Smooth muscle cell (in vitro differentiated cells): ENCODE measurements at regions not wholly inside any gene's neighbourhood (a gene's known extent, or its start where the extent isn't known, plus 50 kb on each side); places are given as distances from the start of the nearest gene placed in this dataset.

ENCODE experiments used
- DNase-seq: peaks from one replicate; lab custom pipeline; 2025; ENCODE audit not compliant: unreplicated experiment; lab: John Stamatoyannopoulos, UW
- H2AFZ ChIP-seq: fragments of 200-600 bp; sonication (generic); 2 replicates; pipeline ENCODE4 v1.6.0; 2016; ENCODE audit warnings: antibody characterized with exemption, low read depth, mild to moderate bottlenecking
- H3F3A ChIP-seq: fragments of 200-600 bp; sonication (generic); 2 replicates; pipeline ENCODE4 v1.6.0; 2017; ENCODE audit warnings: antibody characterized with exemption, low read depth
- H3K27ac ChIP-seq: fragments of 200-600 bp; sonication (generic); 2 replicates; pipeline ENCODE4 v1.5.1; 2016; ENCODE audit warnings: low read depth, mild to moderate bottlenecking
- H3K27me3 ChIP-seq: fragments of 200-600 bp; sonication (generic); 2 replicates; pipeline ENCODE4 v1.6.1; 2016; ENCODE audit warnings: low read depth, mild to moderate bottlenecking
- H3K36me3 ChIP-seq: fragments of 200-600 bp; sonication (generic); 2 replicates; pipeline ENCODE4 v1.5.1; 2016; ENCODE audit warnings: low read depth
- H3K4me1 ChIP-seq: fragments of 200-600 bp; sonication (generic); 2 replicates; pipeline ENCODE4 v1.5.1; 2016; ENCODE audit warnings: low read depth
- H3K4me2 ChIP-seq: fragments of 200-600 bp; sonication (generic); 2 replicates; pipeline ENCODE4 v1.6.0; 2016; ENCODE audit warnings: mild to moderate bottlenecking
- H3K4me3 ChIP-seq: fragments of 200-600 bp; sonication (generic); 2 replicates; pipeline ENCODE4 v1.5.1; 2016; ENCODE audit warnings: mild to moderate bottlenecking
- H3K79me2 ChIP-seq: fragments of 200-600 bp; sonication (generic); 2 replicates; pipeline ENCODE4 v1.6.0; 2016; ENCODE audit warnings: low read depth, mild to moderate bottlenecking
- H3K9ac ChIP-seq: fragments of 200-600 bp; sonication (generic); 2 replicates; pipeline ENCODE4 v1.6.0; 2016; ENCODE audit warnings: low read depth
- H3K9me3 ChIP-seq: fragments of 200-600 bp; sonication (generic); replicated peaks from 2 replicates; pipeline ENCODE4 v1.5.1; 2016; ENCODE audit warnings: low read depth
- H4K20me1 ChIP-seq: fragments of 200-600 bp; sonication (generic); 2 replicates; pipeline ENCODE4 v1.6.0; 2016; ENCODE audit warnings: low read depth
- WGBS: methylation state at CpG from one replicate; pipeline ENCODE4 v1.1.7; 2016; ENCODE audit warnings: low lambda C conversion rate; 5-methylcytosine and 5-hydroxymethylcytosine counted together
- TF ChIP-seq, protein P1 (sequence below): fragments of 200-600 bp; sonication (generic); IDR thresholded peaks from 2 replicates; pipeline ENCODE4 v1.5.1; 2017; ENCODE audit warnings: borderline replicate concordance, mild to moderate bottlenecking, antibody characterized with exemption; ENCODE audit not compliant: insufficient read depth, poor library complexity, severe bottlenecking

DNA sequence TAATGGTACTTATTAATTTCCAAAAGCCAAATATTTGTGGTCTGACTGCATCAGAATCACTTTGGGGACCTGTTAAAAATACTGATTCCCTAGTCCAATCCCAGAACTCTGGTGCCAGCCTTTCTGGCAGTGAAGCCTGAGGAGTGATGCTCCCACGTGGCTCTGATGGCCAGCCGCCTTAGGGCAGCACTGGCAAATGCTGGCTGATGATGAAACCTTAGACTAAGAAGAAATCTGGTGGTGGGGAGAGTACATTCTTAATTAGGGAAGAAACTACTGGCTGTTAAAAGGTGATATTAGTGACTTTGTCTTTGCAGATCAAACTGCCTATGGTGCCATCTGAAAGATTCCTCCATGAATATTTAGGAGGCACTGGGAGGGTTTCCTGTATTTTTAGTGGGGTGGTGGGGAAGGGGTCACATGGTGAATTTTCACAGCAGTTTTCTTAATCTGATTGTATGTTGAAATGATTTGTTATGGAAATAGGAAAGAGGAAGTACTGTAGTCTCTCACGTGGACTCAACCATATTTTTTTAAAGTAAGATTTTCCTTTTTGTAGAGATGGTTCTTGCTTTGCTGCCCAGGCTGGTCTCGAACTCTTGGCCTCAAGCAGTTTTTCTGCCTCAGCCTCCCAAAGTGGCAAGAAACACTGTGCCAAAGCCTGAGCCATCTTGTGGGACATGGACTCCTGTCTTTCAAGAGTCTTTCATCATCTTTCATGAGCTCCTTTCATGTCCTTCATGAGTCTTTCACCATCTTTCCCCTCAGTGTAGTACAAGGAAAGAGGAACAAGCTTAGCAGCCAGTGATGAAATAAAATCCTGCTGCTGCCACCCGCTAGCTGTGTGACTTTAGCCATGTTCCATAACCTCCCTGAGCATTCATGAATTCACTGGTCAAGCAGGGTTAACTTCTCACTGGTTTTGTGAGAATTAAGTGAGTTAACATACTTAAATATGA, 90.8 kb downstream of the ZNF330 start:
- Histone ChIP-seq H2AFZ (no peak overlapping the region), H3K27me3 (no peaks in the 10 kb centered on the region), H3K4me2 (no peak overlapping the region), H3K9me3 (no peaks in the 10 kb centered on the region), H4K20me1 (no peaks in the 10 kb centered on the region), H3K27ac (no peak overlapping the region), H3F3A (no peaks in the 10 kb centered on the region), H3K9ac (no peak overlapping the region), H3K36me3 (no peaks in the 10 kb centered on the region), H3K4me1 (no peaks in the 10 kb centered on the region), H3K79me2 (no peaks in the 10 kb centered on the region), H3K4me3 (no peak overlapping the region)
- no peak for DNase-seq
- 91% methylated on average over 5 of the region's 5 CpGs for WGBS
- TF ChIP-seq, protein P1, sequence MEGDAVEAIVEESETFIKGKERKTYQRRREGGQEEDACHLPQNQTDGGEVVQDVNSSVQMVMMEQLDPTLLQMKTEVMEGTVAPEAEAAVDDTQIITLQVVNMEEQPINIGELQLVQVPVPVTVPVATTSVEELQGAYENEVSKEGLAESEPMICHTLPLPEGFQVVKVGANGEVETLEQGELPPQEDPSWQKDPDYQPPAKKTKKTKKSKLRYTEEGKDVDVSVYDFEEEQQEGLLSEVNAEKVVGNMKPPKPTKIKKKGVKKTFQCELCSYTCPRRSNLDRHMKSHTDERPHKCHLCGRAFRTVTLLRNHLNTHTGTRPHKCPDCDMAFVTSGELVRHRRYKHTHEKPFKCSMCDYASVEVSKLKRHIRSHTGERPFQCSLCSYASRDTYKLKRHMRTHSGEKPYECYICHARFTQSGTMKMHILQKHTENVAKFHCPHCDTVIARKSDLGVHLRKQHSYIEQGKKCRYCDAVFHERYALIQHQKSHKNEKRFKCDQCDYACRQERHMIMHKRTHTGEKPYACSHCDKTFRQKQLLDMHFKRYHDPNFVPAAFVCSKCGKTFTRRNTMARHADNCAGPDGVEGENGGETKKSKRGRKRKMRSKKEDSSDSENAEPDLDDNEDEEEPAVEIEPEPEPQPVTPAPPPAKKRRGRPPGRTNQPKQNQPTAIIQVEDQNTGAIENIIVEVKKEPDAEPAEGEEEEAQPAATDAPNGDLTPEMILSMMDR = no peak

DNA sequence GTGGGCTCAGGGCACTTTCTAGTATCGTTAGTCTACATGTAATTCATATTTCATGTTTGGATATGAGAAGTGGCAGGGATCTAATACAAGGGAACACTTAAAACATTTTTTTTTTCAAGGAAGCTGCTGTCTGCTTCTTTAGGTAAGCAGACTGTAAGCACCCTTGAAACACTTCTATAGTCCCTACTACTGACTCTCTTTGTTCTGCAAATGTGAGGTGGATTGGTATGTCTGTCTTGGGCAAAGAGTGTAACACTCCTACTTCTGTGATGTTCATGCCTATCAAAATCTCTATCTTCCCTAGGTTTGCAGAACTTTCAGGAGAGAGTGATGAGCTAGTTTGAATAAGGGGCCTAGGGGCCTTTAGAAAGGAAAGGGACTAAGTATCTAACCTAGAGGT, 93.9 kb downstream of the ZNF330 start:
- Histone ChIP-seq H3K27ac (no peak overlapping the region), H3F3A (no peaks in the 10 kb centered on the region), H4K20me1 (no peaks in the 10 kb centered on the region), H3K9me3 (no peaks in the 10 kb centered on the region), H3K4me1 (no peaks in the 10 kb centered on the region), H2AFZ (no peak overlapping the region), H3K9ac (no peak overlapping the region), H3K4me3 (no peak overlapping the region), H3K36me3 (no peaks in the 10 kb centered on the region), H3K27me3 (no peaks in the 10 kb centered on the region), H3K79me2 (no peaks in the 10 kb centered on the region), H3K4me2 (no peak overlapping the region)
- no peak for DNase-seq
- 86% methylated on average over 1 of the region's 1 CpG for WGBS
- TF ChIP-seq, protein P1 = no peak

DNA sequence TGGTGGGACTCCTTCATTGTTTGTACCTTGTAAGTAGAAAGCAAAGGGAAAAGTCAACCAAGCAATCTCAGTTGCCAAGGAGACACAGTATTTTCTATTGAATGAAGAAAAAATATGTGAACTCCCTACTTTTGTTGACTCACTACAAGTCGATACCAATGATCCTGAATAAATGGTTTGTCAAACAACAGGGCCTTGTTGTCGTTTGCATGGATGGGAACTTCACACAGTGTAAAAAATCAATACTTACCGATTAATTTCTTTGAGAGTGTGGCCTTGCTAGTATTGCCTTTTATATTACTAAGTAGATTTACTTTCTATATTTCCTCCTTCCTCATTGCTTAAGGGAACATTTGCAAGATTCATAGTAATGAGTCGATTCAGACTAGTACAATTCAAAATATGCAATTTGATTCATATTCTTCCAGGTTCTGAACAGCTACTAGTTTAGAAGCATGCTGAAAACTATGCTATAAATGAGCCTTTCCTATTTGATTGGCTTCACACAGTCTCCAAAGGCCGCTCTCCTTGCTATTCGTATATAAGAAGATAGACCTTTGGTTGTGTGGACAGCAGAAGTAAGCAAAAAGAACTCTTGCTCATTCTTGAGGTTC, 108.0 kb downstream of the ZNF330 start:
- DNase-seq = no peak
- Histone ChIP-seq H4K20me1 (no peaks in the 10 kb centered on the region), H3K79me2 (no peaks in the 10 kb centered on the region), H3F3A (no peaks in the 10 kb centered on the region), H3K9ac (no peak overlapping the region), H3K4me3 (no peak overlapping the region), H3K36me3 (no peaks in the 10 kb centered on the region), H3K9me3 (no peaks in the 10 kb centered on the region), H3K4me1 (peaks cover 4% of the 10 kb centered on the region), H3K4me2 (no peak overlapping the region), H3K27me3 (no peaks in the 10 kb centered on the region), H2AFZ (peak overlapping the region; percentile 8), H3K27ac (no peak overlapping the region)
- TF ChIP-seq, protein P1 = no peak
- WGBS = 90% methylated on average over 6 of the region's 6 CpGs

DNA sequence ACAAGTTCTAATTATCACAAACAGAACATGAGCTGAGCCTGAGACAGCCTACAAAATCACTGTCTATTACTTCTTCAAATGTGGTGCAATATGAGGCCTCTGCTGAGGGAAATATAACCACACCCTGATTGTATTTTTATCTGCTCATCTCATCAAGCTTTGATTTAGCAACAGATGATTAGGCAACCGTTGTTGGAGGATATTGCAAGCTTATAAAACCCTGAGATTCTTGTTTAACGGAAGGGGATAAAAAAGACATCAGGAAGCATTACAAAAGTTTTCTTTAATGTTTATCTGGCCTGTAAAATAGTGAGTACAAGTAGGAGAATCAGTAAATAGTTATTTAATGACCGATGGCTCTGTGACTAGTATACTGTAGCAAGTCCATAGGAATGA, 108.5 kb downstream of the ZNF330 start:
- no peaks in the 10 kb centered on the region for H3K9me3 ChIP-seq
- no peaks in the 10 kb centered on the region for H4K20me1 ChIP-seq
- peak overlapping the region; percentile 27 for H3K4me2 ChIP-seq
- no peaks in the 10 kb centered on the region for H3K79me2 ChIP-seq
- no peaks in the 10 kb centered on the region for H3F3A ChIP-seq
- DNase-seq = no peak
- peaks cover 4% of the 10 kb centered on the region for H3K4me1 ChIP-seq
- no peaks in the 10 kb centered on the region for H3K27me3 ChIP-seq
- no peak overlapping the region for H3K4me3 ChIP-seq
- no peak overlapping the region for H3K27ac ChIP-seq
- TF ChIP-seq, protein P1 = no peak
- 26% methylated on average over 3 of the region's 3 CpGs for WGBS
- H2AFZ ChIP-seq = peak overlapping the region; percentile 8
- no peak overlapping the region for H3K9ac ChIP-seq
- no peaks in the 10 kb centered on the region for H3K36me3 ChIP-seq
